Endothelial cell (in vitro differentiated cells): ENCODE measurements at regions not wholly inside any gene's neighbourhood (a gene's known extent, or its start where the extent isn't known, plus 50 kb on each side); places are given as distances from the start of the nearest gene placed in this dataset.

Experiments used
- DNase-seq: peaks from one replicate; pipeline ENCODE4 v3.0.0; 2021; ENCODE audit warnings: low spot score
- H3K27ac Mint-ChIP-seq: one replicate; pipeline ENCODE4 v1.8.0; 2021; ENCODE audit warnings: mixed read lengths, inconsistent platforms; ENCODE audit not compliant: unreplicated experiment
- H3K27me3 Mint-ChIP-seq: one replicate; pipeline ENCODE4 v1.8.0; 2021; ENCODE audit warnings: mild to moderate bottlenecking, moderate library complexity, mixed read lengths, inconsistent platforms; ENCODE audit not compliant: unreplicated experiment
- H3K36me3 Mint-ChIP-seq: one replicate; pipeline ENCODE4 v1.8.0; 2021; ENCODE audit warnings: mild to moderate bottlenecking, low read depth, mixed read lengths, inconsistent platforms; ENCODE audit not compliant: unreplicated experiment
- H3K4me1 Mint-ChIP-seq: one replicate; pipeline ENCODE4 v1.8.0; 2021; ENCODE audit warnings: mild to moderate bottlenecking, mixed read lengths, inconsistent platforms; ENCODE audit not compliant: unreplicated experiment
- H3K4me3 Mint-ChIP-seq: one replicate; pipeline ENCODE4 v1.8.0; 2021; ENCODE audit warnings: mild to moderate bottlenecking, mixed read lengths, inconsistent platforms; ENCODE audit not compliant: unreplicated experiment
- H3K9me3 Mint-ChIP-seq: one replicate; pipeline ENCODE4 v1.8.0; 2021; ENCODE audit warnings: mixed read lengths, inconsistent platforms; ENCODE audit not compliant: unreplicated experiment
- CTCF ChIP-seq: fragments of 200-600 bp; sonication (generic); IDR thresholded peaks from one replicate; pipeline ENCODE4 v1.5.0; 2021; ENCODE audit warnings: antibody characterized with exemption; ENCODE audit not compliant: unreplicated experiment

GRCh38 chr18:29077344-29077743 lies 900.4 kb upstream of the CDH2 start:
- Mint-ChIP-seq H3K4me3 (no peak overlapping the region), H3K27ac (no peak overlapping the region), H3K9me3 (no peaks in the 10 kb centered on the region), H3K36me3 (no peaks in the 10 kb centered on the region), H3K27me3 (no peaks in the 10 kb centered on the region), H3K4me1 (peaks cover 11% of the 10 kb centered on the region)
- TF ChIP-seq CTCF = no peak
- no peak for DNase-seq

GRCh38 chr18:29076645-29077044 lies 899.7 kb upstream of the CDH2 start:
- no peak for DNase-seq
- Mint-ChIP-seq H3K4me1 (peaks cover 11% of the 10 kb centered on the region), H3K36me3 (no peaks in the 10 kb centered on the region), H3K4me3 (no peak overlapping the region), H3K9me3 (no peaks in the 10 kb centered on the region), H3K27ac (no peak overlapping the region), H3K27me3 (no peaks in the 10 kb centered on the region)
- no peak for TF ChIP-seq CTCF

- no peak overlapping the region for H3K4me3 Mint-ChIP-seq
- TF ChIP-seq CTCF = no peak
- H3K27me3 Mint-ChIP-seq = no peaks in the 10 kb centered on the region
- peaks cover 7% of the 10 kb centered on the region for H3K4me1 Mint-ChIP-seq
- no peaks in the 10 kb centered on the region for H3K36me3 Mint-ChIP-seq
- H3K27ac Mint-ChIP-seq = no peak overlapping the region
- no peaks in the 10 kb centered on the region for H3K9me3 Mint-ChIP-seq
- DNase-seq = no peak
Measured at GRCh38 chr18:29074147-29074546, 897.2 kb upstream of the CDH2 start.

GRCh38 chr18:29071869-29072268 lies 894.9 kb upstream of the CDH2 start:
- H3K27me3 Mint-ChIP-seq = no peaks in the 10 kb centered on the region
- no peaks in the 10 kb centered on the region for H3K9me3 Mint-ChIP-seq
- TF ChIP-seq CTCF = no peak
- no peak overlapping the region for H3K4me3 Mint-ChIP-seq
- H3K27ac Mint-ChIP-seq = no peak overlapping the region
- H3K36me3 Mint-ChIP-seq = no peaks in the 10 kb centered on the region
- no peak for DNase-seq
- peaks cover 3% of the 10 kb centered on the region for H3K4me1 Mint-ChIP-seq

GRCh38 chr18:29063346-29063745 lies 886.4 kb upstream of the CDH2 start:
- Mint-ChIP-seq H3K27me3 (no peaks in the 10 kb centered on the region), H3K4me1 (peaks cover 8% of the 10 kb centered on the region), H3K36me3 (no peaks in the 10 kb centered on the region), H3K27ac (no peak overlapping the region), H3K4me3 (no peak overlapping the region), H3K9me3 (no peaks in the 10 kb centered on the region)
- TF ChIP-seq CTCF = no peak
- DNase-seq = no peak
